ENCODE measurements at regions not wholly inside any gene's neighbourhood (a gene's known extent, or its start where the extent isn't known, plus 50 kb on each side); places are given as distances from the start of the nearest gene placed in this dataset.

DNA sequence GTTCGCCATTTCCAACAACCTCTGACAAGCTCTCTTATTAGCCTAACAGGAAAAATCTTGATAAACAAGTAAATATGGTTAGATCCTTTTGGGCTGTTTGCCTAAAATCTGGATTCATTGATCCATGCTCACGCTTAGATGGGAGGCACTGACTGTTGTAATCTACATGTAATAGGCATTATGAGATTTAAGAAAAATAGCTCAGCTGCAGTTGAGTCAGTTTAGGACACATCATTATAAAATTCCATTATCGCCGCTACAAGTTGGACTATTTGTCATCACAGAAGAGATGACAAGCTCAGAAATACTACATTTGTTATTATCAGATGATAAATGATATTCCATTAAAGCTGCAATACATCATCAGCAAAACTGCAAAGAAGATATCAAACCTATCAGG lies 524.0 kb downstream of the TOX3 start:
- Mint-ChIP-seq H3K36me3 (no peaks in the 10 kb centered on the region), H3K27me3 (no peaks in the 10 kb centered on the region), H3K27ac (no peak overlapping the region), H3K4me3 (no peak overlapping the region), H3K4me1 (no peaks in the 10 kb centered on the region), H3K9me3 (peaks cover 2 to 25% (median 7%) of the 10 kb centered on the region in 8 donors)
- no peak overlapping the region for H3K27ac ChIP-seq (ENCODE audit: low read depth, low read length)
- H3K27me3 ChIP-seq (ENCODE audit: insufficient read depth, low read length) = no peaks in the 10 kb centered on the region
- POLR2A ChIA-PET (ENCODE audit: partially characterized antibody) = no interaction called here
- H3K36me3 ChIP-seq (ENCODE audit: insufficient read depth, low read length) = no peaks in the 10 kb centered on the region
- DNase-seq = no peak
- no peak overlapping the region for H3K4me3 ChIP-seq (ENCODE audit: low read length in 2 of 2)
- intact Hi-C loops (cut with micrococcal nuclease) = no loop called here
- H3K9me3 ChIP-seq (ENCODE audit: control insufficient read depth in 1 of 2, low read length in 2 of 2) = no peaks in the 10 kb centered on the region
- no peaks in the 10 kb centered on the region for H3K4me1 ChIP-seq (ENCODE audit: insufficient read depth, low read length)
- CTCF ChIA-PET (ENCODE audit: partially characterized antibody) = no interaction called here

DNA sequence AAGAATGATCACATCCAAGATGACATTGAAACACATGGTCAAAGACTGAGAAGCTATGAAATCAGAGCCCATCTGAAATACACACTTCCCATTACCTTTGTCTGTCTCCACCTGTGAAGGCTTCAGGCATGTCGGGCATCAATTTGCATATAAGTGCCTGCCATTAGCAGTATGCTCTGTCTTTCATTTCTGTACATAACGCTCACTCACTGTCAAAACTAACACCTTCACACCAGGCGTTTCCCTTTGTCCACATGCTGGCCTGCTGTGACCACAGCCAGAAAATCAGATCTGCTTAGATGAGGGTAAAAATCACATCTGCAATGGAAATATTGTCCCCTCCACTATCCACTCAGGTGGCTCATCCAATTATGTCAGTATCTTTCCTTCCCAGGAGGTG lies 524.8 kb downstream of the TOX3 start:
- Mint-ChIP-seq H3K4me3 (no peak overlapping the region), H3K4me1 (no peaks in the 10 kb centered on the region), H3K27me3 (no peaks in the 10 kb centered on the region), H3K36me3 (no peaks in the 10 kb centered on the region), H3K27ac (no peak overlapping the region), H3K9me3 (peaks cover 2 to 29% (median 7%) of the 10 kb centered on the region in 8 donors)
- H3K36me3 ChIP-seq (ENCODE audit: insufficient read depth, low read length) = no peaks in the 10 kb centered on the region
- intact Hi-C loops (cut with micrococcal nuclease) = no loop called here
- no peak for DNase-seq
- no peaks in the 10 kb centered on the region for H3K27me3 ChIP-seq (ENCODE audit: insufficient read depth, low read length)
- H3K4me1 ChIP-seq (ENCODE audit: insufficient read depth, low read length) = no peaks in the 10 kb centered on the region
- H3K4me3 ChIP-seq (ENCODE audit: low read length in 2 of 2) = no peak overlapping the region
- ChIA-PET CTCF (ENCODE audit: partially characterized antibody) (no interaction called here), POLR2A (ENCODE audit: partially characterized antibody) (no interaction called here)
- H3K27ac ChIP-seq (ENCODE audit: low read depth, low read length) = no peak overlapping the region
- no peaks in the 10 kb centered on the region for H3K9me3 ChIP-seq (ENCODE audit: control insufficient read depth in 1 of 2, low read length in 2 of 2)

DNA sequence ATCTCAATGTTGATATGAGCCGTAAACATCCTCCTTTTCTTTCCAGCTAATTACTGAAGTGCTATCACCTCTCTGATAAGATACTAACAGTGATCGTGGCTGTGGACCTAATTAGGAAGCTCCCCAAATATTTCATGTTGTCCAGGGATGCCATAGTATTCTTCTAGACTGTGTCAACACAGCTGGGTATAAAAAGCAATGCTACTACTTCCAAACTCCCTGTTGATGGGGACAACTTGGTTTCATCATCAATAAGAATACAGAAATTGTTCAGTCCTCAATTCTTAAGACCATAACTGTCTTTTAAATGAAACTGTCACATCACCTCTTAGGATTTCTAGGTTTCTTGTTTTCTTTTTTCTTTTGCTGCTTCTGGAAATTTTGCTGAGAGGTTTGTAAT lies 530.6 kb downstream of the TOX3 start:
- H3K27ac Mint-ChIP-seq = no peak overlapping the region
- no peaks in the 10 kb centered on the region for H3K4me1 ChIP-seq (ENCODE audit: insufficient read depth, low read length)
- no peaks in the 10 kb centered on the region for H3K27me3 Mint-ChIP-seq
- H3K4me3 Mint-ChIP-seq = no peak overlapping the region
- H3K4me3 ChIP-seq (ENCODE audit: low read length in 2 of 2) = no peak overlapping the region
- H3K36me3 Mint-ChIP-seq = no peaks in the 10 kb centered on the region
- peaks cover 2 to 32% (median 20%) of the 10 kb centered on the region in 8 donors for H3K9me3 Mint-ChIP-seq
- H3K27ac ChIP-seq (ENCODE audit: low read depth, low read length) = no peak overlapping the region
- no peaks in the 10 kb centered on the region for H3K4me1 Mint-ChIP-seq
- no peaks in the 10 kb centered on the region for H3K36me3 ChIP-seq (ENCODE audit: insufficient read depth, low read length)
- no peaks in the 10 kb centered on the region for H3K27me3 ChIP-seq (ENCODE audit: insufficient read depth, low read length)
- CTCF ChIA-PET (ENCODE audit: partially characterized antibody) = no interaction called here
- POLR2A ChIA-PET (ENCODE audit: partially characterized antibody) = no interaction called here
- H3K9me3 ChIP-seq (ENCODE audit: control insufficient read depth in 1 of 2, low read length in 2 of 2) = no peaks in the 10 kb centered on the region
- DNase-seq = no peak
- intact Hi-C loops (cut with micrococcal nuclease) = no loop called here

DNA sequence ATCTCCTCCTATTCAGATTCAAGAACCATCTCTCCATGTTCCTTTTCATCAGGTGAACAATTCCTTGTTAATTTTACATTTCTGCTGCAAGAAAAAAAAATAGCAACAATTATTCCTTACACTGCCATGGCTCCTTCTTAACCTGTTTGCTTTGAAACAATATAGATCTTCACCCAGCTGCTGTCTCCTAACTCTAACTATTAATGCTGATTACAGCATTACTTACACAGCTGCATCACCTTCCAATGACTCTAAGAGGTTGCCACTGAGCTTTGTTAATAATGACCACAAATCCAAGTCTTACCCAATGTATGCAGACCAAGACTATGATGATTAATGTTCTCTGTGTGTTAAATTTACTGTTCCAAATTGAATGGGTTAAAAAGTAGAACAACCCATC lies 541.4 kb downstream of the TOX3 start:
- H3K27me3 ChIP-seq (ENCODE audit: insufficient read depth, low read length) = no peaks in the 10 kb centered on the region
- H3K27ac Mint-ChIP-seq = no peak overlapping the region
- no peaks in the 10 kb centered on the region for H3K4me1 Mint-ChIP-seq
- H3K36me3 ChIP-seq (ENCODE audit: insufficient read depth, low read length) = no peaks in the 10 kb centered on the region
- no peak overlapping the region for H3K27ac ChIP-seq (ENCODE audit: low read depth, low read length)
- H3K9me3 ChIP-seq (ENCODE audit: control insufficient read depth in 1 of 2, low read length in 2 of 2) = no peaks in the 10 kb centered on the region
- H3K36me3 Mint-ChIP-seq = no peaks in the 10 kb centered on the region
- H3K9me3 Mint-ChIP-seq = peaks cover 0 to 9% (median 5%) of the 10 kb centered on the region in 8 donors
- H3K4me1 ChIP-seq (ENCODE audit: insufficient read depth, low read length) = no peaks in the 10 kb centered on the region
- DNase-seq = no peak
- intact Hi-C loops (cut with micrococcal nuclease) = no loop called here
- H3K4me3 ChIP-seq (ENCODE audit: low read length in 2 of 2) = no peak overlapping the region
- ChIA-PET CTCF (ENCODE audit: partially characterized antibody) (no interaction called here), POLR2A (ENCODE audit: partially characterized antibody) (no interaction called here)
- H3K27me3 Mint-ChIP-seq = no peaks in the 10 kb centered on the region
- no peak overlapping the region for H3K4me3 Mint-ChIP-seq

DNA sequence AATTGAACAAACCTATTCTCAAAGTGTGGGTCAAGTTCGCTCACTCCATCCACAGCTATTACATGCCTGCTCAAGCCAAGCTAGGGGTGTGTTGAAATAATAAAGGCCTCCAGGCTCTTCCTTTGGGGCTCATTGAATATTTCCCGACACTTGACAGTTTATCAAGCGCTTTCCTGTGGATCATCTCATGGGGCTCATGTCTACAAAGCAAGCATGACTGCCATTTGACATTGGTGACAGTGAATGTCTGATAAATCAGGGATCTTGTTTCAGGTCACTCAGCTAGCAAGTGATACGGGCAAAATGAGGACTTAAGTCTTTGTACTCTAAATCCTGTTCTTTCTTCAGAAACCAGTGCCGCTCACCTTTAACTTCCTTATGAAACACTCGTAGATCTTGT lies 542.6 kb downstream of the TOX3 start:
- CTCF ChIA-PET (ENCODE audit: partially characterized antibody) = no interaction called here
- no peak overlapping the region for H3K27ac ChIP-seq (ENCODE audit: low read depth, low read length)
- H3K27me3 ChIP-seq (ENCODE audit: insufficient read depth, low read length) = no peaks in the 10 kb centered on the region
- Mint-ChIP-seq H3K9me3 (peaks cover 0 to 8% (median 4%) of the 10 kb centered on the region in 8 donors), H3K36me3 (no peaks in the 10 kb centered on the region), H3K4me1 (peaks cover 0 to 1% (median 0%) of the 10 kb centered on the region in 4 donors), H3K27me3 (no peaks in the 10 kb centered on the region), H3K27ac (no peak overlapping the region), H3K4me3 (no peak overlapping the region)
- no peak for DNase-seq
- H3K9me3 ChIP-seq (ENCODE audit: control insufficient read depth in 1 of 2, low read length in 2 of 2) = no peaks in the 10 kb centered on the region
- POLR2A ChIA-PET (ENCODE audit: partially characterized antibody) = no interaction called here
- no peaks in the 10 kb centered on the region for H3K4me1 ChIP-seq (ENCODE audit: insufficient read depth, low read length)
- no peaks in the 10 kb centered on the region for H3K36me3 ChIP-seq (ENCODE audit: insufficient read depth, low read length)
- H3K4me3 ChIP-seq (ENCODE audit: low read length in 2 of 2) = no peak overlapping the region
- intact Hi-C loops (cut with micrococcal nuclease) = no loop called here

DNA sequence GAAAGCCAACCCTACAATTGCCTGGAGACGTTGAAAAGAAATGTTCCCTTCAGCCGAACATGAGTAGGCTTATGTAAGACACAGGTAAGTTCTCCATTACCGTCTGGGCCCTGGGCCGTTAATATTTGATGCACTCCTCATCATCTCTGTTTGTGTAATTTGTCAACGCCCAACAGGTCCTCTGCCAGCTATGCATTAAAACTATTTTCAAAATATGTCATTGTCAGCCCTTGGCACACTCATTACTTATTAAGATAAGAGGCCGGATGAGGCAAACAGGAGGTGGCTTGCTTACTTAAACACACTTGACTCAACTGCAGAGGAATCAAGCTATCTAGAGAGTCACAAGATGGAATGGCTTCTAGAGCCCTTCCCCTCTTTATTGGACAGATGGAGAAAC lies 544.9 kb downstream of the TOX3 start:
- Histone ChIP-seq H3K27me3 (ENCODE audit: insufficient read depth, low read length) (no peaks in the 10 kb centered on the region), H3K27ac (ENCODE audit: low read depth, low read length) (no peak overlapping the region), H3K4me3 (ENCODE audit: low read length in 2 of 2) (no peak overlapping the region), H3K4me1 (ENCODE audit: insufficient read depth, low read length) (no peaks in the 10 kb centered on the region), H3K36me3 (ENCODE audit: insufficient read depth, low read length) (no peaks in the 10 kb centered on the region), H3K9me3 (ENCODE audit: control insufficient read depth in 1 of 2, low read length in 2 of 2) (no peaks in the 10 kb centered on the region)
- peaks cover 0 to 1% (median 0%) of the 10 kb centered on the region in 4 donors for H3K4me1 Mint-ChIP-seq
- intact Hi-C loops (cut with micrococcal nuclease) = no loop called here
- H3K27me3 Mint-ChIP-seq = no peaks in the 10 kb centered on the region
- H3K27ac Mint-ChIP-seq = no peak overlapping the region
- no peak for DNase-seq
- H3K36me3 Mint-ChIP-seq = no peaks in the 10 kb centered on the region
- POLR2A ChIA-PET (ENCODE audit: partially characterized antibody) = no interaction called here
- H3K9me3 Mint-ChIP-seq = peaks cover 0 to 15% (median 6%) of the 10 kb centered on the region in 8 donors
- no peak overlapping the region for H3K4me3 Mint-ChIP-seq
- CTCF ChIA-PET (ENCODE audit: partially characterized antibody) = no interaction called here

DNA sequence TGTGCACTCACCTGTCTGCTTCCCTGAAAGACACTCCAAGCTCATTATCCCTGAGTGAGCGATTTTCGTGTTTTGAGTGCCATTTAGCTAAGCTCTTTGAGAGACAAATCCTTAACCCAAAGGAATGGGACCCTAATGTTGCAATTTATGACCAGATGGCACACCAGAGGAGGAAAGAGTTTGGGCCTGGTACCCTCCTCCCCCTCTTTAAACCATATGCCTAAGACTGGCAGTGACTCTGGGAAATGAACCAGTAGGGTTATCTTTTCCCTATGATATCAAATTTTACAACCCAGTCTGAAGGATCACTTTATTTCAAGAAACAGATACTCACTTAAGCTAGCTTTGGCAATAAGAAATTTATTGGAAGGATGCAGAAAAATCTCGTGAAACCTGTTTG lies 550.4 kb downstream of the TOX3 start:
- Histone ChIP-seq H3K27me3 (ENCODE audit: insufficient read depth, low read length) (no peaks in the 10 kb centered on the region), H3K27ac (ENCODE audit: low read depth, low read length) (no peak overlapping the region), H3K9me3 (ENCODE audit: control insufficient read depth in 1 of 2, low read length in 2 of 2) (no peaks in the 10 kb centered on the region), H3K4me3 (ENCODE audit: low read length in 2 of 2) (no peak overlapping the region), H3K36me3 (ENCODE audit: insufficient read depth, low read length) (no peaks in the 10 kb centered on the region), H3K4me1 (ENCODE audit: insufficient read depth, low read length) (no peaks in the 10 kb centered on the region)
- Mint-ChIP-seq H3K27ac (no peak overlapping the region), H3K4me1 (peaks cover 0 to 1% (median 0%) of the 10 kb centered on the region in 4 donors), H3K9me3 (peaks cover 0 to 22% (median 7%) of the 10 kb centered on the region in 8 donors), H3K4me3 (no peak overlapping the region), H3K36me3 (no peaks in the 10 kb centered on the region), H3K27me3 (no peaks in the 10 kb centered on the region)
- CTCF ChIA-PET (ENCODE audit: partially characterized antibody) = no interaction called here
- POLR2A ChIA-PET (ENCODE audit: partially characterized antibody) = no interaction called here
- intact Hi-C loops (cut with micrococcal nuclease) = no loop called here
- DNase-seq = no peak

DNA sequence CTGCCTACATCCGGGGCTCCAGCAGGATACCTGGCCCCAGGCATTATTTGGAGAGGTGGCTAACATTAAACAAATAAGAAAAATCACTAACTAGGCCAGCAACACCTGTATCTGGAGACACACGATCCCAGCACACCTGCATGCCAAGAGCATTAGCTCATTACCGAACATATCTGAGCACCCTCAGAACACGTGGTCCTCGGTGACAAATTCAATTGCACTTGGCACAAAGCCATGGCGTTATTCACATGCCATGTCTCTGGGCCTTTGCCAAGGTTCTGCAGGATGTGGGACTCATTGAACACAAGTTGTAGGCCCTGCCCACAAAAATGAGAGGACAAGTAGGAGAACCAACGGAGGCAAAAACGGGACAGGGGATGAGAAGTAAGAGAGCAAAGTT lies 552.3 kb downstream of the TOX3 start:
- H3K27me3 Mint-ChIP-seq = no peaks in the 10 kb centered on the region
- no peaks in the 10 kb centered on the region for H3K4me1 ChIP-seq (ENCODE audit: insufficient read depth, low read length)
- ChIA-PET POLR2A (ENCODE audit: partially characterized antibody) (no interaction called here), CTCF (ENCODE audit: partially characterized antibody) (no interaction called here)
- no peak overlapping the region for H3K27ac Mint-ChIP-seq
- H3K27ac ChIP-seq (ENCODE audit: low read depth, low read length) = no peak overlapping the region
- no peak overlapping the region for H3K4me3 ChIP-seq (ENCODE audit: low read length in 2 of 2)
- peaks cover 0 to 24% (median 7%) of the 10 kb centered on the region in 8 donors for H3K9me3 Mint-ChIP-seq
- no peak for DNase-seq
- H3K9me3 ChIP-seq (ENCODE audit: control insufficient read depth in 1 of 2, low read length in 2 of 2) = no peaks in the 10 kb centered on the region
- no peaks in the 10 kb centered on the region for H3K36me3 Mint-ChIP-seq
- H3K36me3 ChIP-seq (ENCODE audit: insufficient read depth, low read length) = no peaks in the 10 kb centered on the region
- no peaks in the 10 kb centered on the region for H3K27me3 ChIP-seq (ENCODE audit: insufficient read depth, low read length)
- intact Hi-C loops (cut with micrococcal nuclease) = no loop called here
- H3K4me1 Mint-ChIP-seq = peaks cover 0 to 1% (median 0%) of the 10 kb centered on the region in 4 donors
- no peak overlapping the region for H3K4me3 Mint-ChIP-seq

Data from CD4-positive, alpha-beta memory T cell (primary cell).